ENCODE measurements at regions not wholly inside any gene's neighbourhood (a gene's known extent, or its start where the extent isn't known, plus 50 kb on each side); places are given as distances from the start of the nearest gene placed in this dataset.

GRCh38 chr1:195501118-195501517, 1107.1 kb downstream of the KCNT2 start:
- DNase-seq, result no peak

- DNase-seq, result no peak
These were observed 1112.3 kb downstream of the KCNT2 start for GRCh38 chr1:195495720-195496635.

- no peak for DNase-seq
These were observed 1126.1 kb downstream of the KCNT2 start for GRCh38 chr1:195482137-195482536.

- DNase-seq, result no peak
These were observed 1126.9 kb downstream of the KCNT2 start for GRCh38 chr1:195481293-195481692.

- DNase-seq, result no peak
These were observed 1132.7 kb downstream of the KCNT2 start for GRCh38 chr1:195475568-195475967.

- DNase-seq, result no peak
These were observed 1135.9 kb downstream of the KCNT2 start for GRCh38 chr1:195472291-195472690.

- no peak for DNase-seq
These were observed 1141.6 kb downstream of the KCNT2 start for GRCh38 chr1:195466639-195467038.

- DNase-seq, result no peak
These were observed 1145.6 kb downstream of the KCNT2 start for GRCh38 chr1:195462646-195463045.

- DNase-seq, result no peak
These were observed 1146.1 kb downstream of the KCNT2 start for GRCh38 chr1:195462152-195462551.

GRCh38 chr1:195458365-195458764, 1149.9 kb downstream of the KCNT2 start:
- no peak for DNase-seq

- DNase-seq, result no peak
These were observed 1157.4 kb downstream of the KCNT2 start for GRCh38 chr1:195450794-195451193.

GRCh38 chr1:195439661-195440060, 1168.6 kb downstream of the KCNT2 start:
- no peak for DNase-seq

- DNase-seq, result no peak
These were observed 1173.6 kb downstream of the KCNT2 start for GRCh38 chr1:195434566-195435203.

GRCh38 chr1:195430826-195431225, 1177.4 kb downstream of the KCNT2 start:
- no peak for DNase-seq

GRCh38 chr1:195428927-195429326, 1179.3 kb downstream of the KCNT2 start:
- DNase-seq, result no peak

GRCh38 chr1:195415584-195415983, 1192.7 kb downstream of the KCNT2 start:
- DNase-seq, result no peak

- DNase-seq, result no peak
These were observed 1213.7 kb downstream of the KCNT2 start for GRCh38 chr1:195394567-195394966.

- DNase-seq, result peak; percentile 2
These were observed 1232.0 kb downstream of the KCNT2 start for GRCh38 chr1:195376190-195376589.

- DNase-seq, result no peak
These were observed 1234.4 kb downstream of the KCNT2 start for GRCh38 chr1:195373856-195374255.

GRCh38 chr1:195345149-195345548, 1263.1 kb downstream of the KCNT2 start:
- no peak for DNase-seq

- DNase-seq, result no peak
These were observed 1270.6 kb downstream of the KCNT2 start for GRCh38 chr1:195337646-195338045.

- no peak for DNase-seq
These were observed 1271.4 kb downstream of the KCNT2 start for GRCh38 chr1:195336812-195337211.

GRCh38 chr1:195335541-195335940, 1272.7 kb downstream of the KCNT2 start:
- no peak for DNase-seq

GRCh38 chr1:195332102-195332501, 1276.1 kb downstream of the KCNT2 start:
- DNase-seq, result no peak

Measured in hematopoietic multipotent progenitor cell treated with erythropoietin and hydrocortisone succinate and interleukin-3 and kit ligand, for 8 days (in vitro differentiated cells).